ENCODE measurements at regions not wholly inside any gene's neighbourhood (a gene's known extent, or its start where the extent isn't known, plus 50 kb on each side); places are given as distances from the start of the nearest gene placed in this dataset.

DNA sequence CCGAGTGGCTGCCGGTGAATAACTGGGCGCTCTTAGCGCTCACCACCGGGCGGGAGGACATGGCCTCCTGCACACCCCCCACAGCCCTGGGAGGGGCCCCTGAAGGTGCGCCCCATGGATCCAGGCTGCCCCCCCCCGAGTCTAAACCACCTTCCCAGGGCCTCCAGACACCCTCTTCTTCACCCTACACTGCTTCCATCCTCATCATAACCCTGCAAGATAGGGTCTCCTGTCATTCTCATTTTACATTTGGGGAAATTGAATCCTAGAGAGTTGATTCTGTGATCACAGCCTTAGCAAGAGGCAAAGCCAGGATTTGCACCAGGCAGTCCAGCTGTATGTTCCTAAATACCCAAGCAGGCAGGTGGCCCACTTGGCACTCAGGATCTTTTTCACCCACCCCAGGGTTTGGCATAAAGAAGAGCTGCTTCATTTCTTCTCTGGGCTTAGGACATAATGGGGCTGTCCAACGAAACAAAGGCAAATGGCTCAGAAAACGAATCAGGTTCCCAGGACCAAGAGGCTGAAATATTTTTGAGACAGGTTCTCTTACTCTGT, 110.8 kb downstream of the PTPRS start:
- no peaks in the 10 kb centered on the region for H3K27me3 ChIP-seq (ENCODE audit: control insufficient read depth in 3 of 3, insufficient read depth in 3 of 3, low read length in 3 of 3)
- H3K9ac ChIP-seq (ENCODE audit: low read depth in 1 of 3, low read length in 3 of 3): no peak overlapping the region
- H3K4me1 ChIP-seq (ENCODE audit: control insufficient read depth in 3 of 3, insufficient read depth in 3 of 3, low read length in 3 of 3): no peaks in the 10 kb centered on the region
- H3K27ac ChIP-seq (ENCODE audit: low read depth, low read length): no peak overlapping the region
- H3K9me3 ChIP-seq (ENCODE audit: control insufficient read depth in 3 of 3, low read length in 3 of 3): no peaks in the 10 kb centered on the region
- H3K36me3 ChIP-seq (ENCODE audit: control insufficient read depth in 3 of 3, insufficient read depth in 3 of 3, low read length in 3 of 3): peaks cover 3 to 12% (median 6%) of the 10 kb centered on the region in 3 donors
- H3K4me3 ChIP-seq (ENCODE audit: low read length in 3 of 3): no peak overlapping the region

DNA sequence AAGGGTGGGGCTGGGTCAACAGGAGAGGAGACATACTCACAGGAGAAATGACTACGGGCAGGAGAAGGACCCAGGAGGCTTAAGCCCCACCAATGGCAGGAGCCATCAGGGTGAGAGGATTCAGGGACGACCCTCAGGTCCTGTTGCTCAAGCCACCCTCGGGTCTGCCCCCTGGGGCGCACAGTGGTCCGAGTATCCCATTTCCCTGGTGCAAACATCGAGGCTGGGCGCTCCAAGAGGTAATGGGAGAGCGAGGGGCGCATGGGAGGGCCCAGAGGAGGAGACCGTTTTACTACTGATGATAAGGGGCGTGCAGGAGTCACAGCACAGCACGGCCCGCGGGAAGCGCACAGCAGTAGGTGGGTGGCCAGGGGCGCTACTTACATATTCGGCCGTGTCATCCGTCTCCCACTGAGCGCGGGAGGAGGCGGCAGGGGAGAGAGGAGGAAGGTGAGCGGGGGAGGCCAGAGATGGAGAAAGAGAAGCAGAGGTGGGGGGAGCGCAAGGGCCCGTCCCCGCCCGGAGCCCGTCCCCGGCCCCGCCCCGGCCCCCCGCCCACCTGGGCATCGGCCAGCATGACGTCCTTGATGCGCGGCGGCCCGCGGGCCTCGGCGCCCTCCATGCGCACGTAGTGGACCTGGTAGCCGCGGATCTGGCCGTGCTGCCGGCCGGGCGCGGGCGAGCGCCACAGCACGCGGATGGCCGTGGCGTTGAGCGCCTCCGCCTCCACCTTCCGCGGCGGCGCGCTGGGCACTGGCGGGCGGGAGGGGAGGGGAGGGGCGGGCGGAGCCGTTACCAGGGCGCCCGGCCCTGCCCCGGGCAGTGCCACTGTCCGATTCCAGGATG, 111.5 kb downstream of the PTPRS start:
- Histone ChIP-seq H3K27me3 (ENCODE audit: control insufficient read depth in 3 of 3, insufficient read depth in 3 of 3, low read length in 3 of 3) (no peaks in the 10 kb centered on the region), H3K9me3 (ENCODE audit: control insufficient read depth in 3 of 3, low read length in 3 of 3) (no peaks in the 10 kb centered on the region), H3K36me3 (ENCODE audit: control insufficient read depth in 3 of 3, insufficient read depth in 3 of 3, low read length in 3 of 3) (peaks cover 5 to 16% (median 6%) of the 10 kb centered on the region in 3 donors), H3K27ac (ENCODE audit: low read depth, low read length) (no peak overlapping the region), H3K9ac (ENCODE audit: low read depth in 1 of 3, low read length in 3 of 3) (no peak overlapping the region), H3K4me3 (ENCODE audit: low read length in 3 of 3) (no peak overlapping the region), H3K4me1 (ENCODE audit: control insufficient read depth in 3 of 3, insufficient read depth in 3 of 3, low read length in 3 of 3) (no peaks in the 10 kb centered on the region)

DNA sequence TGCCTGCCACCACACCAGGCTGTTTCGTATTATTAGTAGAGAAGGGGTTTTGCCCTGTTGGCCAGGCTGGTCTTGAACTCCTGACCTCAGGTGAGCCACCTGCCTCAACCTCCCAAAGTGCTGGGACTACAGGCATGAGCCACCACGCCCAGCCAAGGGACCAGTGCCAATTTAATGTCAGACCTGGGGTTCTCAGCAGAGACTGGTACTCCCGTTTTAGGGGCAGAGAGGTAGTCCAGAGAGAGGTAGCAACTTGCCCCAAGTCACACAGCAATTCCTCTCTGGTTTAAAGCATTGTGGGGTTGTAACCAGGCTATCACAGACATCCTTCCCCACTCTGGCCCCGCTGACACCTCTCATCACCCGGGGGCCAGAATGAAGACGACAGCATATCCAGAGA, 112.1 kb downstream of the PTPRS start:
- Histone ChIP-seq H3K9ac (ENCODE audit: low read depth in 1 of 3, low read length in 3 of 3) (no peak overlapping the region), H3K27me3 (ENCODE audit: control insufficient read depth in 3 of 3, insufficient read depth in 3 of 3, low read length in 3 of 3) (no peaks in the 10 kb centered on the region), H3K36me3 (ENCODE audit: control insufficient read depth in 3 of 3, insufficient read depth in 3 of 3, low read length in 3 of 3) (peaks cover 5 to 16% (median 6%) of the 10 kb centered on the region in 3 donors), H3K9me3 (ENCODE audit: control insufficient read depth in 3 of 3, low read length in 3 of 3) (no peaks in the 10 kb centered on the region), H3K4me1 (ENCODE audit: control insufficient read depth in 3 of 3, insufficient read depth in 3 of 3, low read length in 3 of 3) (no peaks in the 10 kb centered on the region), H3K4me3 (ENCODE audit: low read length in 3 of 3) (no peak overlapping the region), H3K27ac (ENCODE audit: low read depth, low read length) (no peak overlapping the region)

DNA sequence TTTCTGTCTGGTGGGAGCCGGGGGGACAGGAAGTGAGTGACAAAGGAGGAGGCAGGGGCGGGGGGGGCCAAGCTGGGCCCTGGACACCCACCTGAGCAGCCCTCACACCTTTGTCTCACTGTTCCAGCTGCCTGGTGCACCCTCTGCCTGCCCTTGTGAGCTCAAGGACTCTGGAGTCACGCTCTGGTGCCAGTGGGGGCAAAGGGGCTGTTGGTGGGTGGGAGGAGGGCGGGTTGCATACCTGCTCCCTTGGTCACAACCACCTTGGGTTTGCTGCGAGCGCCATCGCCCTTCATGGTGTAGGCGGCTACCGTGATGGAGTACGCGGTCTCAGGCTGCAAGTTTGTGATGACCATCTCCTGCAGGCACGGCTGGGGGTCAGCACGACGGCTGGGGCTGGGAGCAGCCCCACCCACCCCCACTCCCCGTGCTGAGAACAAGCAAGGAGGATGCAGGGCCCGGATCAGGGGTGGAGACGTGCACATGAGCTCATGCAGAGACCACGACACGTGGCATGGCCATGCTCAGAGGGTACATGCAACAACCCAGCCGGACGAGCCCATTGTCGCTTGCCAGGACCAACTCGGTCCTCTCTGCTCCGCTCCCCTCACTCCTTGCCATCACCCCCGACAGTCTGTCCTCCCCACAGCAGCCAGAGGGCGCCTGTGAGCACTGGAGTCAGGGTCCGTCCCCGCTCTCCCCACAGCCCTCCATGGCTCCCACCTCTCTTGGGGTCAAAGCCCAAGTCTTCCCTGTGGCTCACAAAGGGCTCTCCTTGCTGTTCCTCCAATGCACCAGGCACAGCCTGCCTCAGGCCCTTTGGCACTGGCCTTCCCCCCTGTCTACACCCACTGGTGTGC, 114.9 kb downstream of the PTPRS start:
- Histone ChIP-seq H3K9ac (ENCODE audit: low read depth in 1 of 3, low read length in 3 of 3) (no peak overlapping the region), H3K4me1 (ENCODE audit: control insufficient read depth in 3 of 3, insufficient read depth in 3 of 3, low read length in 3 of 3) (no peaks in the 10 kb centered on the region)

DNA sequence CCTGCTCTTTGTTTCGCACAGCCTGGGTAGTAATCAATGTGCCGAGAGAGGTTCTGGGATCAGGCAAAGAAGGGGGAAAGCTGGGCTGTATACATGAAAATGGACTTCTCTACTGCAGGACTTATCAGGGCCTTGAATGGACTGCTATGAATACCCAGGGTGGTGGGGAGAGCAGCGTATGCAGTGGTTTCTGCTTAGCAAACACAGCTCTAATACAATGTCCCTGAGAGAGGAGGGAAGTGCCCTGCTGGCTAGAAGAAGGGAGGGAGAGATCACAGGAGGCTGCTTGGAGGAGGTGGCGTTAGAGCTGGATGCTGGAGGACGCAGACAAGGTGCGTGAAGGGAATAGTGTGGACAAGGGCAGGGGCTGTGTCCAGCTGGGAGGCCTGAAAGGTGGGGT, 116.1 kb downstream of the PTPRS start:
- H3K36me3 ChIP-seq (ENCODE audit: control insufficient read depth in 3 of 3, insufficient read depth in 3 of 3, low read length in 3 of 3): peaks cover 26 to 31% (median 31%) of the 10 kb centered on the region in 3 donors
- no peaks in the 10 kb centered on the region for H3K9me3 ChIP-seq (ENCODE audit: control insufficient read depth in 3 of 3, low read length in 3 of 3)

More for the DNA sequence above, 114.9 kb downstream of the PTPRS start:
- Histone ChIP-seq H3K36me3 (ENCODE audit: control insufficient read depth in 3 of 3, insufficient read depth in 3 of 3, low read length in 3 of 3) (peaks cover 14 to 22% (median 19%) of the 10 kb centered on the region in 3 donors), H3K4me3 (ENCODE audit: low read length in 3 of 3) (no peak overlapping the region), H3K9me3 (ENCODE audit: control insufficient read depth in 3 of 3, low read length in 3 of 3) (no peaks in the 10 kb centered on the region), H3K27ac (ENCODE audit: low read depth, low read length) (no peak overlapping the region), H3K27me3 (ENCODE audit: control insufficient read depth in 3 of 3, insufficient read depth in 3 of 3, low read length in 3 of 3) (no peaks in the 10 kb centered on the region)

DNA sequence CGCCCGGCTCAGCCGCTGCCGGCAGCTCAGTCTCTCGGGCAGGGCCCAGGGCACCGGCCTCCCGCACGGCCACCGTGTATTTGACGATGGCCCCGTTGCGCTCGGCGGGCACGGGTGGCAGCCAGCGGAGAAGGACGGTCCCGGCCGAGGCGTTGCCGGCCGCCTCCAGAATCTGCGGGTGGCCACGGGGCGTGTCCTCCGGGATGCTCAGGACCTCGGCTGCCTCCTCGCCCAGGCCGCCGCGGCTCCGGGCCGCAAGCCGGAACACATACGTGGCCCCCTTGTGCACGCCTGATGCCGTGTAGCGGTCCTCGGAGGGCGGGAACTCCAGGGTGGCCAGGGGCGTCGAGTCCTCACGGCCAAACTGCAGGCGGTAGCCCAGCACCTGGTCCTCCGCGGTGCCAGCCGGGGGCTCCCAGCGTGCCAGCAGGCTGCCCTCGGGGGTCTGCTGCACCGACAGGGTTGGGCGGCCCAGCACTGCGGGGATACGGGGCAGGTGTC, 117.7 kb downstream of the PTPRS start:
- no peak overlapping the region for H3K4me3 ChIP-seq (ENCODE audit: low read length in 3 of 3)
- H3K4me1 ChIP-seq (ENCODE audit: control insufficient read depth in 3 of 3, insufficient read depth in 3 of 3, low read length in 3 of 3): no peaks in the 10 kb centered on the region
- no peaks in the 10 kb centered on the region for H3K9me3 ChIP-seq (ENCODE audit: control insufficient read depth in 3 of 3, low read length in 3 of 3)
- H3K9ac ChIP-seq (ENCODE audit: low read depth in 1 of 3, low read length in 3 of 3): no peak overlapping the region
- H3K36me3 ChIP-seq (ENCODE audit: control insufficient read depth in 3 of 3, insufficient read depth in 3 of 3, low read length in 3 of 3): peaks cover 41 to 46% (median 46%) of the 10 kb centered on the region in 3 donors
- H3K27ac ChIP-seq (ENCODE audit: low read depth, low read length): no peak overlapping the region
- no peaks in the 10 kb centered on the region for H3K27me3 ChIP-seq (ENCODE audit: control insufficient read depth in 3 of 3, insufficient read depth in 3 of 3, low read length in 3 of 3)

More for the DNA sequence above, 116.1 kb downstream of the PTPRS start:
- Histone ChIP-seq H3K4me1 (ENCODE audit: control insufficient read depth in 3 of 3, insufficient read depth in 3 of 3, low read length in 3 of 3) (no peaks in the 10 kb centered on the region), H3K27me3 (ENCODE audit: control insufficient read depth in 3 of 3, insufficient read depth in 3 of 3, low read length in 3 of 3) (no peaks in the 10 kb centered on the region), H3K4me3 (ENCODE audit: low read length in 3 of 3) (no peak overlapping the region), H3K9ac (ENCODE audit: low read depth in 1 of 3, low read length in 3 of 3) (no peak overlapping the region), H3K27ac (ENCODE audit: low read depth, low read length) (no peak overlapping the region)

DNA sequence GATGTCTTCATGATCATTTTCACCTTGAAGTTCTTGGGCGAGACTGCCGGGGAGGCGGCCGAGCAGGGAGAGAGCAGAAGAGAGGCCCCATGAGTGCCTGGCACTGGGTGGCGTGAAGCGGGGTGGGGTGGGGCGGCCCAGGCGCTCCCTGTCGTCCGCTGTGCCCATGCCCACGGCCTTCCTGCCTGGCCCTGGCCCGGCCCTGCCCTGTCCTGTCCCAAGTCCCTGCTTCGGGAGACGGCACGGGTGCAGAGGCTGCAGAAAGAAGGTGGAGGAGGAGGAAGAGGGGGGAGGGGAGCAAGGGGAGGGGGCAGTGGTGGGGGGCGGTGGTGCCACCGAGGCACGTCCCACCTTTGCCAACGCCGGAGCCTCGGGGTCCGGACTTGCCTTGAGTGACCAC, 118.4 kb downstream of the PTPRS start:
- no peaks in the 10 kb centered on the region for H3K27me3 ChIP-seq (ENCODE audit: control insufficient read depth in 3 of 3, insufficient read depth in 3 of 3, low read length in 3 of 3)
- peaks cover 43 to 53% (median 49%) of the 10 kb centered on the region in 3 donors for H3K36me3 ChIP-seq (ENCODE audit: control insufficient read depth in 3 of 3, insufficient read depth in 3 of 3, low read length in 3 of 3)
- no peak overlapping the region for H3K4me3 ChIP-seq (ENCODE audit: low read length in 3 of 3)
- no peaks in the 10 kb centered on the region for H3K9me3 ChIP-seq (ENCODE audit: control insufficient read depth in 3 of 3, low read length in 3 of 3)
- no peak overlapping the region for H3K9ac ChIP-seq (ENCODE audit: low read depth in 1 of 3, low read length in 3 of 3)
- no peaks in the 10 kb centered on the region for H3K4me1 ChIP-seq (ENCODE audit: control insufficient read depth in 3 of 3, insufficient read depth in 3 of 3, low read length in 3 of 3)
- no peak overlapping the region for H3K27ac ChIP-seq (ENCODE audit: low read depth, low read length)

DNA sequence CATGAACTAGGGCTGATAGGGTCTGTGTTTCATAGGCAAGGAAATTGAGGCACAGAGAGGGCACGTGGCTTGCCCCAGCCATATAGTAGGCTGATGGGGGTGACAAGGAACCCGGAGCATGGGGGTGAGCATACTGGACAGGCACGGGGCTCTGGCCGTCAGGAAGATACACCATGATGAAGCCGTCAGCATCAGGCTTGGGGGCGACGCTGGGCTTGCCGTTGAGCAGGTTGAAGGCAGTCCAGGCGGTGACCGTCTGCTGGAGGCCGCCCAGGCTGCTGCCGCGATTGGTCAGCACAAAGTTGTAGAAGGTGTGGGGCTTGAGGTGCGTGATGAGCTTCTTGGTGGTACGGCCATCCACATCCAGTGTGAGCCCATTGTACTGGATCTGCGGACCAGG, 119.7 kb downstream of the PTPRS start:
- Histone ChIP-seq H3K9ac (ENCODE audit: low read depth in 1 of 3, low read length in 3 of 3) (no peak overlapping the region), H3K27ac (ENCODE audit: low read depth, low read length) (no peak overlapping the region), H3K36me3 (ENCODE audit: control insufficient read depth in 3 of 3, insufficient read depth in 3 of 3, low read length in 3 of 3) (peaks cover 56 to 65% (median 59%) of the 10 kb centered on the region in 3 donors), H3K4me3 (ENCODE audit: low read length in 3 of 3) (no peak overlapping the region), H3K9me3 (ENCODE audit: control insufficient read depth in 3 of 3, low read length in 3 of 3) (no peaks in the 10 kb centered on the region), H3K27me3 (ENCODE audit: control insufficient read depth in 3 of 3, insufficient read depth in 3 of 3, low read length in 3 of 3) (no peaks in the 10 kb centered on the region), H3K4me1 (ENCODE audit: control insufficient read depth in 3 of 3, insufficient read depth in 3 of 3, low read length in 3 of 3) (no peaks in the 10 kb centered on the region)

DNA sequence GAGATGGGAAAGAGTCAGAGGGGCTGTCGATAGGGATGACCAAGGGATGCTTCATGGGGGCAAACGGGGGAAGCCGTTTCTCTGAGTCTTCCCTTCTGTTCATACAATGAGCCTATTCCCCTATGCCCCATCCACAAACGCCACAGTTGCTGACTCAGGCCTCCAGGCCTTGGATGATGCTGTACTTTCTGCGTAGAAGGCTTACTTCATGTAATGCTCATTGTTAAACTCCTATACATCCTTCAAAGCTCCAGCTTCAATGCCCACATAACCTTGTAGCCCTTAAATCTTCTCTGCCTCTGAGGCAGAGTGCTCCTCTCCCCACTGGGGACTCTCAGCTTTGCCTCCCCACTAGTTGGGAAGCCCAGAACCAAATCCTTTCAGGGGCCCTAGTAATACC, 120.3 kb downstream of the PTPRS start:
- Histone ChIP-seq H3K27ac (ENCODE audit: low read depth, low read length) (no peak overlapping the region), H3K9me3 (ENCODE audit: control insufficient read depth in 3 of 3, low read length in 3 of 3) (no peaks in the 10 kb centered on the region), H3K4me3 (ENCODE audit: low read length in 3 of 3) (no peak overlapping the region), H3K9ac (ENCODE audit: low read depth in 1 of 3, low read length in 3 of 3) (no peak overlapping the region), H3K36me3 (ENCODE audit: control insufficient read depth in 3 of 3, insufficient read depth in 3 of 3, low read length in 3 of 3) (peaks cover 59 to 65% (median 59%) of the 10 kb centered on the region in 3 donors), H3K27me3 (ENCODE audit: control insufficient read depth in 3 of 3, insufficient read depth in 3 of 3, low read length in 3 of 3) (no peaks in the 10 kb centered on the region), H3K4me1 (ENCODE audit: control insufficient read depth in 3 of 3, insufficient read depth in 3 of 3, low read length in 3 of 3) (no peaks in the 10 kb centered on the region)
